ENCODE measurements at regions not wholly inside any gene's neighbourhood (a gene's known extent, or its start where the extent isn't known, plus 50 kb on each side); places are given as distances from the start of the nearest gene placed in this dataset. TPM values are rescaled to one million over a fixed set of nuclear protein-coding genes. Genes with fewer than 3 reads are reported as not detected.

Small RNA genes in the stretch of these regions (small RNA-seq; reads per million reads assigned to genes)
- gene RNU6-400P (ENCODE audit: insufficient read depth) (not detected), gene RNU6-472P (ENCODE audit: insufficient read depth) (not detected)

Measured in neuronal stem cell (in vitro differentiated cells).